ENCODE measurements at regions not wholly inside any gene's neighbourhood (a gene's known extent, or its start where the extent isn't known, plus 50 kb on each side); places are given as distances from the start of the nearest gene placed in this dataset.

GRCh38 chr13:76048675-76049375 lies 412.7 kb downstream of the LMO7 start:
- no peaks in the 10 kb centered on the region for H3K36me3 ChIP-seq (ENCODE audit: control insufficient read depth in 1 of 2, insufficient read depth in 2 of 2, low read length in 2 of 2)
- no peaks in the 10 kb centered on the region for H3K4me1 ChIP-seq (ENCODE audit: control insufficient read depth in 1 of 2, insufficient read depth in 2 of 2, low read length in 2 of 2)
- H3K27me3 ChIP-seq (ENCODE audit: low read depth, low read length) = no peaks in the 10 kb centered on the region
- H3K27ac ChIP-seq (ENCODE audit: low read length) = no peak overlapping the region
- H3K9me3 ChIP-seq (ENCODE audit: control insufficient read depth in 1 of 2, low read length in 2 of 2) = peaks cover 0 to 2% of the 10 kb centered on the region in 2 donors
- no peak overlapping the region for H3K4me3 ChIP-seq (ENCODE audit: low read depth in 1 of 2, low read length in 2 of 2)

GRCh38 chr13:76048131-76048530 lies 412.0 kb downstream of the LMO7 start:
- no peaks in the 10 kb centered on the region for H3K4me1 ChIP-seq (ENCODE audit: control insufficient read depth in 1 of 2, insufficient read depth in 2 of 2, low read length in 2 of 2)
- no peak overlapping the region for H3K27ac ChIP-seq (ENCODE audit: low read length)
- H3K9me3 ChIP-seq (ENCODE audit: control insufficient read depth in 1 of 2, low read length in 2 of 2) = no peaks in the 10 kb centered on the region
- no peaks in the 10 kb centered on the region for H3K27me3 ChIP-seq (ENCODE audit: low read depth, low read length)
- H3K36me3 ChIP-seq (ENCODE audit: control insufficient read depth in 1 of 2, insufficient read depth in 2 of 2, low read length in 2 of 2) = no peaks in the 10 kb centered on the region
- no peak overlapping the region for H3K4me3 ChIP-seq (ENCODE audit: low read depth in 1 of 2, low read length in 2 of 2)

GRCh38 chr13:76043874-76044273 lies 407.7 kb downstream of the LMO7 start:
- H3K36me3 ChIP-seq (ENCODE audit: control insufficient read depth in 1 of 2, insufficient read depth in 2 of 2, low read length in 2 of 2) = no peaks in the 10 kb centered on the region
- no peak overlapping the region for H3K4me3 ChIP-seq (ENCODE audit: low read depth in 1 of 2, low read length in 2 of 2)
- H3K9me3 ChIP-seq (ENCODE audit: control insufficient read depth in 1 of 2, low read length in 2 of 2) = no peaks in the 10 kb centered on the region
- no peaks in the 10 kb centered on the region for H3K27me3 ChIP-seq (ENCODE audit: low read depth, low read length)
- no peaks in the 10 kb centered on the region for H3K4me1 ChIP-seq (ENCODE audit: control insufficient read depth in 1 of 2, insufficient read depth in 2 of 2, low read length in 2 of 2)
- no peak overlapping the region for H3K27ac ChIP-seq (ENCODE audit: low read length)

- Histone ChIP-seq H3K4me1 (ENCODE audit: control insufficient read depth in 1 of 2, insufficient read depth in 2 of 2, low read length in 2 of 2) (no peaks in the 10 kb centered on the region), H3K9me3 (ENCODE audit: control insufficient read depth in 1 of 2, low read length in 2 of 2) (no peaks in the 10 kb centered on the region), H3K36me3 (ENCODE audit: control insufficient read depth in 1 of 2, insufficient read depth in 2 of 2, low read length in 2 of 2) (no peaks in the 10 kb centered on the region), H3K27ac (ENCODE audit: low read length) (no peak overlapping the region), H3K27me3 (ENCODE audit: low read depth, low read length) (no peaks in the 10 kb centered on the region), H3K4me3 (ENCODE audit: low read depth in 1 of 2, low read length in 2 of 2) (no peak overlapping the region)
Observed at GRCh38 chr13:76038920-76039716, 403.0 kb downstream of the LMO7 start.

- Histone ChIP-seq H3K4me1 (ENCODE audit: control insufficient read depth in 1 of 2, insufficient read depth in 2 of 2, low read length in 2 of 2) (no peaks in the 10 kb centered on the region), H3K36me3 (ENCODE audit: control insufficient read depth in 1 of 2, insufficient read depth in 2 of 2, low read length in 2 of 2) (no peaks in the 10 kb centered on the region), H3K27me3 (ENCODE audit: low read depth, low read length) (no peaks in the 10 kb centered on the region), H3K27ac (ENCODE audit: low read length) (no peak overlapping the region), H3K9me3 (ENCODE audit: control insufficient read depth in 1 of 2, low read length in 2 of 2) (no peaks in the 10 kb centered on the region), H3K4me3 (ENCODE audit: low read depth in 1 of 2, low read length in 2 of 2) (no peak overlapping the region)
Observed at GRCh38 chr13:76036176-76036575, 400.0 kb downstream of the LMO7 start.

GRCh38 chr13:76035711-76036110 lies 399.6 kb downstream of the LMO7 start:
- no peak overlapping the region for H3K27ac ChIP-seq (ENCODE audit: low read length)

GRCh38 chr13:76029706-76030105 lies 393.6 kb downstream of the LMO7 start:
- H3K9me3 ChIP-seq (ENCODE audit: control insufficient read depth in 1 of 2, low read length in 2 of 2) = no peaks in the 10 kb centered on the region
- no peak overlapping the region for H3K27ac ChIP-seq (ENCODE audit: low read length)
- no peaks in the 10 kb centered on the region for H3K36me3 ChIP-seq (ENCODE audit: control insufficient read depth in 1 of 2, insufficient read depth in 2 of 2, low read length in 2 of 2)
- no peak overlapping the region for H3K4me3 ChIP-seq (ENCODE audit: low read depth in 1 of 2, low read length in 2 of 2)
- H3K4me1 ChIP-seq (ENCODE audit: control insufficient read depth in 1 of 2, insufficient read depth in 2 of 2, low read length in 2 of 2) = no peaks in the 10 kb centered on the region
- no peaks in the 10 kb centered on the region for H3K27me3 ChIP-seq (ENCODE audit: low read depth, low read length)

More at GRCh38 chr13:76035711-76036110, 399.6 kb downstream of the LMO7 start:
- Histone ChIP-seq H3K9me3 (ENCODE audit: control insufficient read depth in 1 of 2, low read length in 2 of 2) (no peaks in the 10 kb centered on the region), H3K27me3 (ENCODE audit: low read depth, low read length) (no peaks in the 10 kb centered on the region), H3K36me3 (ENCODE audit: control insufficient read depth in 1 of 2, insufficient read depth in 2 of 2, low read length in 2 of 2) (no peaks in the 10 kb centered on the region), H3K4me3 (ENCODE audit: low read depth in 1 of 2, low read length in 2 of 2) (no peak overlapping the region), H3K4me1 (ENCODE audit: control insufficient read depth in 1 of 2, insufficient read depth in 2 of 2, low read length in 2 of 2) (no peaks in the 10 kb centered on the region)

- H3K9me3 ChIP-seq (ENCODE audit: control insufficient read depth in 1 of 2, low read length in 2 of 2) = no peaks in the 10 kb centered on the region
- H3K27ac ChIP-seq (ENCODE audit: low read length) = no peak overlapping the region
- no peak overlapping the region for H3K4me3 ChIP-seq (ENCODE audit: low read depth in 1 of 2, low read length in 2 of 2)
- H3K36me3 ChIP-seq (ENCODE audit: control insufficient read depth in 1 of 2, insufficient read depth in 2 of 2, low read length in 2 of 2) = no peaks in the 10 kb centered on the region
- H3K4me1 ChIP-seq (ENCODE audit: control insufficient read depth in 1 of 2, insufficient read depth in 2 of 2, low read length in 2 of 2) = no peaks in the 10 kb centered on the region
- no peaks in the 10 kb centered on the region for H3K27me3 ChIP-seq (ENCODE audit: low read depth, low read length)
Observed at GRCh38 chr13:76029088-76029487, 393.0 kb downstream of the LMO7 start.

GRCh38 chr13:76027131-76027530 lies 391.0 kb downstream of the LMO7 start:
- Histone ChIP-seq H3K36me3 (ENCODE audit: control insufficient read depth in 1 of 2, insufficient read depth in 2 of 2, low read length in 2 of 2) (no peaks in the 10 kb centered on the region), H3K4me3 (ENCODE audit: low read depth in 1 of 2, low read length in 2 of 2) (no peak overlapping the region), H3K27me3 (ENCODE audit: low read depth, low read length) (no peaks in the 10 kb centered on the region), H3K27ac (ENCODE audit: low read length) (no peak overlapping the region), H3K9me3 (ENCODE audit: control insufficient read depth in 1 of 2, low read length in 2 of 2) (peaks cover 0 to 2% of the 10 kb centered on the region in 2 donors), H3K4me1 (ENCODE audit: control insufficient read depth in 1 of 2, insufficient read depth in 2 of 2, low read length in 2 of 2) (no peaks in the 10 kb centered on the region)

GRCh38 chr13:76025392-76025791 lies 389.3 kb downstream of the LMO7 start:
- Histone ChIP-seq H3K36me3 (ENCODE audit: control insufficient read depth in 1 of 2, insufficient read depth in 2 of 2, low read length in 2 of 2) (no peaks in the 10 kb centered on the region), H3K9me3 (ENCODE audit: control insufficient read depth in 1 of 2, low read length in 2 of 2) (peaks cover 0 to 2% of the 10 kb centered on the region in 2 donors), H3K4me1 (ENCODE audit: control insufficient read depth in 1 of 2, insufficient read depth in 2 of 2, low read length in 2 of 2) (no peaks in the 10 kb centered on the region)

GRCh38 chr13:76024151-76024550 lies 388.0 kb downstream of the LMO7 start:
- H3K4me1 ChIP-seq (ENCODE audit: control insufficient read depth in 1 of 2, insufficient read depth in 2 of 2, low read length in 2 of 2) = no peaks in the 10 kb centered on the region
- H3K27ac ChIP-seq (ENCODE audit: low read length) = no peak overlapping the region
- H3K36me3 ChIP-seq (ENCODE audit: control insufficient read depth in 1 of 2, insufficient read depth in 2 of 2, low read length in 2 of 2) = no peaks in the 10 kb centered on the region
- peaks cover 0 to 2% of the 10 kb centered on the region in 2 donors for H3K9me3 ChIP-seq (ENCODE audit: control insufficient read depth in 1 of 2, low read length in 2 of 2)
- H3K4me3 ChIP-seq (ENCODE audit: low read depth in 1 of 2, low read length in 2 of 2) = no peak overlapping the region
- no peaks in the 10 kb centered on the region for H3K27me3 ChIP-seq (ENCODE audit: low read depth, low read length)

More at GRCh38 chr13:76025392-76025791, 389.3 kb downstream of the LMO7 start:
- H3K27ac ChIP-seq (ENCODE audit: low read length) = no peak overlapping the region
- H3K27me3 ChIP-seq (ENCODE audit: low read depth, low read length) = no peaks in the 10 kb centered on the region
- H3K4me3 ChIP-seq (ENCODE audit: low read depth in 1 of 2, low read length in 2 of 2) = no peak overlapping the region

Data from muscle layer of duodenum (tissue), 2 donors.